HEK293 (cell line): ENCODE measurements at regions not wholly inside any gene's neighbourhood (a gene's known extent, or its start where the extent isn't known, plus 50 kb on each side); places are given as distances from the start of the nearest gene placed in this dataset.
"Not testable (repeated sequence)": the region's sequence is repeated elsewhere in the genome, so short reads cannot be mapped to it uniquely, and the experiment has no call there.

Source experiments
- CTCF ChIA-PET: fragments of 350-600 bp; formaldehyde crosslinking; extraction: SDS; loops from one replicate; lab custom pipeline; 2021; ENCODE audit warnings: antibody characterized with exemption; lab: Yijun Ruan, JAX
- POLR2A ChIA-PET: fragments of 300-600 bp; formaldehyde crosslinking; extraction: SDS; loops from one replicate; lab custom pipeline; 2020; ENCODE audit warnings: antibody characterized with exemption, inconsistent platforms; lab: Yijun Ruan, JAX
- H3K27ac ChIP-seq: fragments of 200-500 bp; sonication (Bioruptor generic); 2 replicates; pipeline ENCODE4 v1.5.1; 2014; ENCODE audit warnings: low read depth, low read length, control low read depth, inconsistent platforms; ENCODE audit errors: extremely low read depth
- H3K36me3 ChIP-seq, 2 experiments: fragments of 200-500 bp in 1 of 2; sonication (Bioruptor generic) in 1 of 2; 1 replicate in 1 of 2; 2 replicates in 1 of 2; pipeline ENCODE4 v1.5.1; 2014 to 2017; ENCODE audit warnings: inconsistent platforms in 2 of 2, low read length in 2 of 2; ENCODE audit not compliant: control insufficient read depth in 2 of 2, insufficient read depth in 1 of 2
- H3K4me1 ChIP-seq: fragments of 200-500 bp; sonication (Bioruptor generic); 2 replicates; pipeline ENCODE4 v1.5.1; 2014; ENCODE audit warnings: mild to moderate bottlenecking, low read length, inconsistent platforms; ENCODE audit not compliant: control insufficient read depth, insufficient read depth
- H3K4me3 ChIP-seq: 2 replicates; pipeline ENCODE4 v1.5.1; 2011; ENCODE audit warnings: low read depth, mild to moderate bottlenecking, control low read depth, low read length, moderate library complexity
- H3K9me3 ChIP-seq: fragments of 200-500 bp; sonication (Bioruptor generic); 2 replicates; pipeline ENCODE4 v1.5.1; 2014; ENCODE audit warnings: low read depth, low read length, inconsistent platforms; ENCODE audit not compliant: control insufficient read depth, insufficient read depth
- ATF2 ChIP-seq: fragments of 450-650 bp; formaldehyde crosslinking; IDR thresholded peaks from 2 replicates; pipeline ENCODE4 v1.5.1; 2016; ENCODE audit warnings: missing biosample characterization, missing genetic modification characterization, low read depth
- EGR2 ChIP-seq: fragments of 450-650 bp; formaldehyde crosslinking; IDR thresholded peaks from 2 replicates; pipeline ENCODE4 v1.5.1; 2016; ENCODE audit warnings: low read depth, missing biosample characterization, missing genetic modification characterization
- GLI4 ChIP-seq: fragments of 450-650 bp; formaldehyde crosslinking; IDR thresholded peaks from 2 replicates; pipeline ENCODE4 v1.5.1; 2016; ENCODE audit warnings: missing biosample characterization, missing genetic modification characterization
- GLIS2 ChIP-seq: fragments of 450-650 bp; formaldehyde crosslinking; IDR thresholded peaks from 2 replicates; pipeline ENCODE4 v1.5.1; 2016; ENCODE audit warnings: missing biosample characterization, missing genetic modification characterization
- IKZF3 ChIP-seq: fragments of 450-650 bp; IDR thresholded peaks from 2 replicates; pipeline ENCODE4 v1.5.0; 2018; ENCODE audit warnings: missing biosample characterization, mild to moderate bottlenecking, missing genetic modification characterization, moderate library complexity
- KLF1 ChIP-seq: fragments of 450-650 bp; formaldehyde crosslinking; IDR thresholded peaks from 2 replicates; pipeline ENCODE4 v1.5.1; 2016; ENCODE audit warnings: missing biosample characterization, missing genetic modification characterization
- OSR2 ChIP-seq: fragments of 450-650 bp; formaldehyde crosslinking; IDR thresholded peaks from 2 replicates; pipeline ENCODE4 v1.5.1; 2016; ENCODE audit warnings: missing biosample characterization, missing genetic modification characterization
- PATZ1 ChIP-seq: fragments of 450-650 bp; formaldehyde crosslinking; IDR thresholded peaks from 2 replicates; pipeline ENCODE4 v1.5.1; 2016; ENCODE audit warnings: missing biosample characterization, missing genetic modification characterization
- ZFHX2 ChIP-seq: fragments of 450-650 bp; formaldehyde crosslinking; conservative IDR thresholded peaks from 2 replicates; pipeline ENCODE4 v1.5.1; 2016; ENCODE audit warnings: missing biosample characterization, missing genetic modification characterization
- ZNF10 ChIP-seq: fragments of 450-650 bp; formaldehyde crosslinking; IDR thresholded peaks from 2 replicates; pipeline ENCODE4 v1.5.1; 2017; ENCODE audit warnings: missing biosample characterization, missing genetic modification characterization
- ZNF112 ChIP-seq: fragments of 450-650 bp; formaldehyde crosslinking; IDR thresholded peaks from 2 replicates; pipeline ENCODE4 v1.5.0; 2017; ENCODE audit warnings: missing biosample characterization, missing genetic modification characterization
- ZNF140 ChIP-seq: fragments of 450-650 bp; formaldehyde crosslinking; IDR thresholded peaks from 2 replicates; pipeline ENCODE4 v1.5.1; 2016; ENCODE audit warnings: missing biosample characterization, missing genetic modification characterization
- ZNF18 ChIP-seq: fragments of 450-650 bp; formaldehyde crosslinking; IDR thresholded peaks from 2 replicates; pipeline ENCODE4 v1.5.1; 2016; ENCODE audit warnings: missing biosample characterization, missing genetic modification characterization
- ZNF184 ChIP-seq: fragments of 450-650 bp; IDR thresholded peaks from 2 replicates; pipeline ENCODE4 v1.5.1; 2018; ENCODE audit warnings: missing biosample characterization, mild to moderate bottlenecking, missing genetic modification characterization
- ZNF19 ChIP-seq: fragments of 450-650 bp; formaldehyde crosslinking; IDR thresholded peaks from 2 replicates; pipeline ENCODE4; 2016; ENCODE audit warnings: missing biosample characterization, missing genetic modification characterization, low read depth
- ZNF266 ChIP-seq: fragments of 450-650 bp; formaldehyde crosslinking; IDR thresholded peaks from 2 replicates; pipeline ENCODE4 v1.5.1; 2016; ENCODE audit warnings: missing biosample characterization, missing genetic modification characterization, low read depth
- ZNF354C ChIP-seq: fragments of 450-650 bp; formaldehyde crosslinking; IDR thresholded peaks from 2 replicates; pipeline ENCODE4 v1.5.1; 2016; ENCODE audit warnings: missing biosample characterization, missing genetic modification characterization, low read depth, borderline replicate concordance
- ZNF366 ChIP-seq: fragments of 450-650 bp; formaldehyde crosslinking; conservative IDR thresholded peaks from 2 replicates; pipeline ENCODE4 v1.5.1; 2016; ENCODE audit warnings: missing biosample characterization, missing genetic modification characterization
- ZNF529 ChIP-seq: fragments of 450-650 bp; formaldehyde crosslinking; IDR thresholded peaks from 2 replicates; pipeline ENCODE4 v1.5.1; 2017; ENCODE audit warnings: missing genetic modification characterization, missing biosample characterization; ENCODE audit not compliant: insufficient replicate concordance
- ZNF548 ChIP-seq: fragments of 450-650 bp; formaldehyde crosslinking; IDR thresholded peaks from 2 replicates; pipeline ENCODE4 v1.5.1; 2016; ENCODE audit warnings: missing biosample characterization, missing genetic modification characterization
- ZNF623 ChIP-seq: fragments of 450-650 bp; formaldehyde crosslinking; IDR thresholded peaks from 2 replicates; pipeline ENCODE4 v1.5.1; 2016; ENCODE audit warnings: missing biosample characterization, missing genetic modification characterization
- ZNF791 ChIP-seq: fragments of 450-650 bp; formaldehyde crosslinking; IDR thresholded peaks from 2 replicates; pipeline ENCODE4 v1.5.1; 2016; ENCODE audit warnings: missing biosample characterization, missing genetic modification characterization
- ZSCAN23 ChIP-seq: fragments of 450-650 bp; formaldehyde crosslinking; IDR thresholded peaks from 2 replicates; pipeline ENCODE4 v1.5.1; 2016; ENCODE audit warnings: missing biosample characterization, missing genetic modification characterization
- TF ChIP-seq, protein P1 (sequence below): fragments of 450-650 bp; formaldehyde crosslinking; IDR thresholded peaks from 2 replicates; pipeline ENCODE4 v1.5.1; 2017; ENCODE audit warnings: missing biosample characterization, missing genetic modification characterization

DNA sequence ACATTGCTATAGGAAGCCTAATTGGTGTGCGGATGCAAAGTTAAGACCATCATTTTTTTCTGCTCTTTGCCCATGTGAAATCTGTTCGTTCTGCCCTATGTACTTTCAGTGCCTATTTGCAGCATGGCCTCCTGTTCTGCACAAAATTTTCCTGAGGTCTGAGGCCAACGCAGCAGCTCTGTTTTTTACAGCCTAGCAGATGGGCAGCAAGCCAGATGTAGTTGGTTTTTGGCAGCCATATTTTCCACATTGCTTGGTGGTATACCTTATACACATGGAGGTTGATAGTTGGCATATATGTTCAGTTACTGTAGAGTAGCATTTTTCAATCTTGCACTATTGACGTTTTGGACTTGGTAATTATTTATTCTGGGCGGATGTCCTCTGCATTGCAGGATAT is 133.5 kb upstream of the MRPS30 start (continued):
- no peak for TF ChIP-seq PATZ1 (tag by site-specific recombination)
- TF ChIP-seq IKZF3: no peak
- no peak for TF ChIP-seq ZNF184 (tag by site-specific recombination)
- no peak for TF ChIP-seq GLIS2
- no peak for TF ChIP-seq ATF2 (tag by site-specific recombination)
- no peak for TF ChIP-seq EGR2 (tag by site-specific recombination)
- no peak for TF ChIP-seq ZNF548

GRCh38 chr5:44674461-44674860 is 134.3 kb upstream of the MRPS30 start:
- no peaks in the 10 kb centered on the region for H3K9me3 ChIP-seq
- POLR2A ChIA-PET: no interaction called here

DNA sequence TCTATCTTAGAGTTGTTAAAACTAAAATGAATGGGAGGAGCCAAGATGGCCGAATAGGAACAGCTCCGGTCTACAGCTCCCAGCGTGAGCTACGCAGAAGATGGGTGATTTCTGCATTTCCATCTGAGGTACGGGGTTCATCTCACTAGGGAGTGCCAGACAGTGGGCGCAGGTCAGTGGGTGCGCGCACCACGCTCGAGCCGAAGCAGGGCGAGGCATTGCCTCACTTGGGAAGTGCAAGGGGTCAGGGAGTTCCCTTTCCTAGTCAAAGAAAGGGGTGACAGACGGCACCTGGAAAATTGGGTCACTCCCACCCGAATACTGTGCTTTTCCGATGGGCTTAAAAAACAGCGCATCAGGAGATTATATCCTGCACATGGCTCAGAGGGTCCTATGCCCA is 140.3 kb upstream of the MRPS30 start:
- H3K27ac ChIP-seq, CTCF ChIA-PET, H3K4me3 ChIP-seq, H3K9me3 ChIP-seq, POLR2A ChIA-PET, H3K36me3 ChIP-seq, H3K4me1 ChIP-seq: not testable (repeated sequence)

More at GRCh38 chr5:44674461-44674860, 134.3 kb upstream of the MRPS30 start:
- TF ChIP-seq ZNF18: no peak
- no peak for TF ChIP-seq ZFHX2 (tag by site-specific recombination)
- TF ChIP-seq ZNF112 (tag by site-specific recombination): no peak
- TF ChIP-seq ZNF266 (tag by site-specific recombination): no peak
- no peak for TF ChIP-seq ZNF623 (tag by site-specific recombination)
- Histone ChIP-seq H3K4me3 (no peak overlapping the region), H3K27ac (no peak overlapping the region), H3K4me1 (no peaks in the 10 kb centered on the region), H3K36me3 (no peaks in the 10 kb centered on the region)
- CTCF ChIA-PET: no interaction called here

DNA sequence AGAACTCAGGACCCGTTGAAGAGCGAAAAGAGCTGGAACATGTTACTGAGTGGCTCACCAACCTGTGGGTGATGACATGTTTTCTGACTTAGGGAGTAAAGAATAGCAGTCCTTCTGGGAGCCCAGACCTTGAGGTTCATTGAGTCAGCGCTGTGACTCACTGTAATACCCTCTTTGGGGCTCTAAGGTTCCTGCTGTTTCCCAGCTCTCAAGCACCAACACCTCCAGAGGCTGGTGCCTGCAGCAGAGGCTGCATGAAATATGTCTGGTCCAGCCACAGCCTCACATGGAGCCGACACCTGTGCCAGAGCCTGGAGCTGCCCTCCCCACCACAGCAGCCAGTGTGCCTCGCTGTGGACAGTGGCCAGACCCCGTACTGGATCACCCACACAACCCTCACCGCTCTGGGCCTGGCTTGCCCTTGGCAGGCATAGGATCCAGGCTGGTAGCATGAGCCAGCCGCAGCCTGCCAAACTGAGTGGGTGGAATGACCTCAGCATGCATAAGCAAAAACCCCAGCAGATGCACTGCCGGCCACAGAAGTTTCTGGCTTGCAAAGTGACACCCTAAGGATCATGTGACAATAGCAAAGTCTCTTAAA is 143.5 kb upstream of the MRPS30 start:
- H3K4me1 ChIP-seq: no peaks in the 10 kb centered on the region
- H3K9me3 ChIP-seq: no peaks in the 10 kb centered on the region
- ChIA-PET POLR2A (no interaction called here), CTCF (interaction anchor here (0.6 kb wide), 1 partner anchor 314 kb away, joined by 3 read pairs; no protein-coding TSS in a partner anchor)
- TF ChIP-seq ZNF19 (tag by site-specific recombination): no peak
- TF ChIP-seq ZNF791 (tag by site-specific recombination): no peak
- no peak for TF ChIP-seq ZNF354C (tag by site-specific recombination)
- TF ChIP-seq, protein P1, sequence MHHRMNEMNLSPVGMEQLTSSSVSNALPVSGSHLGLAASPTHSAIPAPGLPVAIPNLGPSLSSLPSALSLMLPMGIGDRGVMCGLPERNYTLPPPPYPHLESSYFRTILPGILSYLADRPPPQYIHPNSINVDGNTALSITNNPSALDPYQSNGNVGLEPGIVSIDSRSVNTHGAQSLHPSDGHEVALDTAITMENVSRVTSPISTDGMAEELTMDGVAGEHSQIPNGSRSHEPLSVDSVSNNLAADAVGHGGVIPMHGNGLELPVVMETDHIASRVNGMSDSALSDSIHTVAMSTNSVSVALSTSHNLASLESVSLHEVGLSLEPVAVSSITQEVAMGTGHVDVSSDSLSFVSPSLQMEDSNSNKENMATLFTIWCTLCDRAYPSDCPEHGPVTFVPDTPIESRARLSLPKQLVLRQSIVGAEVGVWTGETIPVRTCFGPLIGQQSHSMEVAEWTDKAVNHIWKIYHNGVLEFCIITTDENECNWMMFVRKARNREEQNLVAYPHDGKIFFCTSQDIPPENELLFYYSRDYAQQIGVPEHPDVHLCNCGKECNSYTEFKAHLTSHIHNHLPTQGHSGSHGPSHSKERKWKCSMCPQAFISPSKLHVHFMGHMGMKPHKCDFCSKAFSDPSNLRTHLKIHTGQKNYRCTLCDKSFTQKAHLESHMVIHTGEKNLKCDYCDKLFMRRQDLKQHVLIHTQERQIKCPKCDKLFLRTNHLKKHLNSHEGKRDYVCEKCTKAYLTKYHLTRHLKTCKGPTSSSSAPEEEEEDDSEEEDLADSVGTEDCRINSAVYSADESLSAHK (tag by site-specific recombination): no peak
- TF ChIP-seq ZFHX2 (tag by site-specific recombination): peak; percentile 41; the same call in 1 of the 2 replicates
- TF ChIP-seq OSR2 (tag by site-specific recombination): no peak
- TF ChIP-seq GLI4 (tag by site-specific recombination): no peak
- TF ChIP-seq EGR2 (tag by site-specific recombination): peak; percentile 27; the same call in 1 of the 2 replicates
- no peak for TF ChIP-seq ZNF529 (tag by site-specific recombination)
- no peak for TF ChIP-seq ZNF10
- TF ChIP-seq KLF1 (tag by site-specific recombination): no peak
- TF ChIP-seq ZSCAN23 (tag by site-specific recombination): no peak
- no peak for TF ChIP-seq ZNF366
- TF ChIP-seq ZNF140 (tag by site-specific recombination): no peak
- no peak overlapping the region for H3K27ac ChIP-seq
- no peaks in the 10 kb centered on the region for H3K36me3 ChIP-seq
- H3K4me3 ChIP-seq: no peak overlapping the region
